Pancreas (tissue), 10 donors: ENCODE measurements at regions not wholly inside any gene's neighbourhood (a gene's known extent, or its start where the extent isn't known, plus 50 kb on each side); places are given as distances from the start of the nearest gene placed in this dataset.

ENCODE experiments used
- ATAC-seq, 4 donors: fragments of 200-7000 bp; cut with Tn5 transposase; one replicate each; pipeline versions ENCODE4 v1.8.0 to v1.9.1; 2020; ENCODE audit warnings: mild to moderate bottlenecking in 4 of 4, moderate library complexity in 4 of 4
- DNase-seq, 6 donors: peaks; one replicate each; pipeline ENCODE4 v3.0.0-alpha.2; 2020
- FAIRE-seq: peaks from 2 replicates; lab custom pipeline; 2012; peaks lifted over from hg19 to GRCh38; lab: Jason Lieb, UNC
- H3K27ac ChIP-seq, 4 donors: fragments of 200-600 bp; sonication (generic); 1 replicate in 3 of 4; 2 replicates in 1 of 4; pipeline versions ENCODE4 v1.5.0 to v1.8.0; 2020
- H3K27me3 ChIP-seq, 4 donors: fragments of 200-600 bp; one replicate each; pipeline ENCODE4 v1.8.0; 2021
- H3K36me3 ChIP-seq, 3 donors: fragments of 200-600 bp; sonication (generic) in 1 of 3; one replicate each; pipeline versions ENCODE4 v1.5.0 to v1.8.0; 2020 to 2021
- H3K4me1 ChIP-seq, 3 donors: fragments of 200-600 bp; one replicate each; pipeline ENCODE4 v1.8.0; 2021
- H3K4me3 ChIP-seq, 4 donors: fragments of 200-600 bp; sonication (generic) in 2 of 4; one replicate each; pipeline versions ENCODE4 v1.5.0 to v1.8.0; 2020 to 2021
- H3K9me3 ChIP-seq, 4 donors: fragments of 200-600 bp; one replicate each; pipeline ENCODE4 v1.8.0; 2021
- CTCF ChIP-seq, 4 donors: fragments of 200-600 bp; sonication (generic) in 3 of 4; IDR thresholded peaks; one replicate each; pipeline versions ENCODE4 v1.5.0 to v1.8.0; 2021; ENCODE audit warnings: antibody characterized with exemption in 4 of 4
- WGBS, 2 donors: extraction: QIAGEN DNeasy Blood & Tissue Kit; methylation state at CpG; one replicate each; pipeline ENCODE4 v1.1.7; 2013; 5-methylcytosine and 5-hydroxymethylcytosine counted together
- intact Hi-C, 3 donors: fragments of 100-400 bp; cut with DNase I; formaldehyde crosslinking; loops; one replicate each; pipeline versions ENCODE4 v1.11.1 to v1.14.2; 2022
- donor health status: healthy with polysubstance abuse.
- donor health status: DM: no; HTN: no; CAD: no; lungs with moderate emphysema.
- donor health status: DM: no; HTN: no; CAD: no.
- donor health status: control.
- donor health status: control.
- donor health status: Bipolar disorder and iron deficiency.
- donor health status: DM: yes; HTN: yes; CAD: no.
- donor health status: DM: no; HTN: no; CAD: no.
- donor health status: DM: no; HTN: no; CAD: no.
- donor health status: DM: yes; HTN: yes; CAD: no.

- DNase-seq (no peak), FAIRE-seq (no peak)
Observed at GRCh38 chr5:68757626-68758212, 336.1 kb upstream of the SLC30A5 start.

GRCh38 chr5:68759593-68759992, 334.2 kb upstream of the SLC30A5 start:
- Histone ChIP-seq H3K27me3 (no peaks in the 10 kb centered on the region), H3K4me3 (no peak overlapping the region), H3K27ac (no peak overlapping the region), H3K36me3 (no peaks in the 10 kb centered on the region), H3K9me3 (no peaks in the 10 kb centered on the region), H3K4me1 (no peaks in the 10 kb centered on the region)
- TF ChIP-seq CTCF (IDR thresholded peaks at IDR 0.05) = no peak
- DNase-seq = no peak
- ATAC-seq = no peak
- intact Hi-C loops = no loop called here
- FAIRE-seq = no peak
- 43 to 63% methylated on average over 5 of the region's 5 CpGs for WGBS, 2 donors

More at GRCh38 chr5:68757626-68758212, 336.1 kb upstream of the SLC30A5 start:
- Histone ChIP-seq H3K4me3 (no peak overlapping the region), H3K27me3 (no peaks in the 10 kb centered on the region), H3K9me3 (no peaks in the 10 kb centered on the region), H3K27ac (no peak overlapping the region), H3K4me1 (no peaks in the 10 kb centered on the region), H3K36me3 (no peaks in the 10 kb centered on the region)
- ATAC-seq = no peak
- TF ChIP-seq CTCF (IDR thresholded peaks at IDR 0.05) = no peak
- WGBS, 2 donors = 71 to 73% methylated on average over 1 of the region's 1 CpG
- intact Hi-C loops = no loop called here

- intact Hi-C loops = no loop called here
- no peak for DNase-seq
- Histone ChIP-seq H3K27me3 (no peaks in the 10 kb centered on the region), H3K4me1 (no peaks in the 10 kb centered on the region), H3K36me3 (no peaks in the 10 kb centered on the region), H3K4me3 (no peak overlapping the region), H3K27ac (no peak overlapping the region), H3K9me3 (no peaks in the 10 kb centered on the region)
- no peak for ATAC-seq
- FAIRE-seq = no peak
- TF ChIP-seq CTCF (IDR thresholded peaks at IDR 0.05) = no peak
- 67 to 69% methylated on average over 2 of the region's 2 CpGs for WGBS, 2 donors
Observed at GRCh38 chr5:68762201-68762600, 331.6 kb upstream of the SLC30A5 start.

GRCh38 chr5:68766952-68767464, 326.8 kb upstream of the SLC30A5 start:
- FAIRE-seq (no peak), DNase-seq (no peak), ATAC-seq (no peak)
- no peak for TF ChIP-seq CTCF (IDR thresholded peaks at IDR 0.05)
- Histone ChIP-seq H3K27me3 (no peaks in the 10 kb centered on the region), H3K27ac (no peak overlapping the region), H3K36me3 (no peaks in the 10 kb centered on the region), H3K4me3 (no peak overlapping the region), H3K9me3 (no peaks in the 10 kb centered on the region), H3K4me1 (no peaks in the 10 kb centered on the region)
- 50 to 63% methylated on average over 4 of the region's 4 CpGs for WGBS, 2 donors
- intact Hi-C loops = no loop called here

DNA sequence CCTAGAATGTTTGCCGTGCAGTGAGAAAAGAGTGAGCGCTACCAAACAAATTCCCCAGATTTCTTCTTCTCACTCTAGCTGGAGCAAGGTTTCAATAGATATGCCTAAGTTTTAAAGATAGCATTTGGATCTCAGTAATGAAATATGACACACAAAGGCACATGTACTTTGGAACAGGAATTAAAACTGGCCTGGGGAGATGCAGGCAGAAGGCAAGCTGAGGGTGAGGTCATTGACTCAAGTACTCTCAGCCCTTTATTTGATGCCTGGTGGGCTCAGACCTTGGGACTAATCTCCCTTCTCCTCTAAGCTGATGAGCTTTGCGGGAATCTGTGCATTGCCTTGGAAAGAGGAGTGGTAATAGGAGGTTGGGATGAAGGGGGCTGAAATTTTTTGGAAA, 323.3 kb upstream of the SLC30A5 start:
- Histone ChIP-seq H3K27me3 (no peaks in the 10 kb centered on the region), H3K9me3 (no peaks in the 10 kb centered on the region), H3K4me3 (no peak overlapping the region), H3K27ac (no peak overlapping the region), H3K4me1 (no peaks in the 10 kb centered on the region), H3K36me3 (no peaks in the 10 kb centered on the region)
- ATAC-seq = no peak
- FAIRE-seq = no peak
- no peak for TF ChIP-seq CTCF (IDR thresholded peaks at IDR 0.05)
- intact Hi-C loops = no loop called here
- WGBS, 2 donors = 91 to 92% methylated on average over 3 of the region's 3 CpGs
- DNase-seq = no peak
